ENCODE measurements at regions not wholly inside any gene's neighbourhood (a gene's known extent, or its start where the extent isn't known, plus 50 kb on each side); places are given as distances from the start of the nearest gene placed in this dataset.

DNA sequence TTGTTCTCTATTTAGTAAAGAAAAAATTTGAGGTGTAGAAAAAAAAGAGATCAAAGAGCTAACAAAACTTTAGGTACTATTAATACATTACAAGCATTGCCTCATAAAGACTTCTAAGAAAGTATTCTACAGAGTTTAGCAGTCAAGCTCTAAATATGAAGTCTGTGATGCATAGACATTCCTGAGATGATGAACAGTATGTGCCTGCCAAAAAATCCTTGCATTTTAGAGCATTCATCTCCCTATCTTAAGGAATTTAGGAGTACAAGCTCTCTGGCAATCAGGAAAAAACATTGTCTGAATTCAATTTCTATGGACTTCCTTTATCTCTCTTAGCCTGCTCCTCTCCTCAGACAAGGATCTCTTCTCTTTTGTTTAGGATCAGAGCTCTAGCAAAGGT is 202.6 kb upstream of the LRFN5 start:
- DNase-seq (ENCODE audit: low spot score), result no peak

DNA sequence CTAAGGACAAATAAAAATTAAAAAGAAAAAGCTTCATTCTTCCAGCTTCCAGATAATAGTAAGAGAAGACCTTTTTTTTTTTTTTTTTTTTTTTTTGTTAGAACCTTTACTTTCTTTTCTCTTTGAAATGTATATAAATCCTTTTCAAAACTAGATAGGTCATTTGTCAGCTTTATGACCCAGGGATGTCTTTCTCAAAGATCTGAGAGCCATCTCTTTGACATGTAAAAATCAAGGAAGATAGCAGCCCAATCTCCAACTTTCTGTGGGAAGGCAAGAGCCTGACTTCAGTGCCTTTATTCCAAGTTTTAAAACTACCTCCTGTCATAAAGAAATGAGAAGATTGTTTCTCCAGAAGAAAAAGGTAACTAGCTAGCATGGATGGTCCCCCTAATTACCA is 203.3 kb upstream of the LRFN5 start:
- no peak for DNase-seq (ENCODE audit: low spot score)

DNA sequence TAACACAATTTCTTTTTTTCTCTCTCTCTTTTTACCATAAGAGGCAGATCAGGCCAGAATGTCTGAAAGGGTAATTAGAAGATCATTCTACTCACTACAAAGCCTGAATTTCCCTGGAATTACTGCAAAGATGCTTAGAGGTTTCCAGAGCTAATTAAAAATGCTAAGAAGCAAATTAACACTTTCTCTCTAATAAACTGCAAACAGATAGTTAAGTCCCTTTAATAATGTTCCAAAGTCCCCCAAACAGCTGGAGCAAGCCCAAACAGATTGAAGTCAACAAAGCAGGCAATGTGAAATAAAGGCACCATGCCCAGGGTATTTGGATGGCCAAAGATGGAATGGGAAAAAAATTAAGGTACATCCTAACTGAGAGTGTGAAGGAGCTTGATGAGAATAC is 208.8 kb upstream of the LRFN5 start:
- no peak for DNase-seq (ENCODE audit: low spot score)

DNA sequence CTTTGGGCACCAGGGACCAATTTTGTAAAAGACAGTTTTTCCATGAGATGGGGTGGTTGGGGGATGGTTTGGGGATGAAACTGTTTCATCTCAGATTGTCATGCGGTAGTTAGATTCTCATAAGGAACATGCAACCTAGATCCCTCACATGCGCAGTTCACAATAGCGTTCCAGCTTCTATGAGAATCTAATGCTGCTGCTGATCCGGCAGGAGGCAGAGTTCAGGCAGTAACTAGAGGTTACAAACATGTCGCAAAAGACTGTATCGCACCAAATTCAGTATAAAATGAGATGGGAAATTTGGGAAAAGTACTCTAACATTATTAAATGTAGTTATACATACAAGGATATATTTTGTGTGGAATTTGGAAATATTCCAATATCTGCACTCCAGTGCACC is 213.2 kb upstream of the LRFN5 start:
- no peak for DNase-seq (ENCODE audit: low spot score)

DNA sequence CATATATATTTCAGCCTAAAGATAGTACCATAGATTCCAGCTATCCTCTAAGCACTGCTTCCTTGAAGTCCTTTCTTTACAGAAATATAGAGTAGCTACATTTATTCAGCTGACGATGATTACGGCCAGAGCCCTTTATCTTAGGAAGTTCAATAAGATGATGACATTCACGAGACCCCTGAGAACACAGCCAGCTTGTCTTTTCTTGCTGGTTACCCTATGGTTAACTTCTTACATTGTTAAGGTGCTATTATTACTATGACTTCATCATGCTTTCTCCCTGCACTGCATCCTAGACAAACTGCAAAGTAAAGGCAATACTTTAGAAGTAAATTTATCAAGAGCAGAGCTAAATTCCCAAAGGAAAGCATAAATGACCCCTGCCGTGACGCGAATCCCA is 214.4 kb upstream of the LRFN5 start:
- DNase-seq (ENCODE audit: low spot score), result no peak

DNA sequence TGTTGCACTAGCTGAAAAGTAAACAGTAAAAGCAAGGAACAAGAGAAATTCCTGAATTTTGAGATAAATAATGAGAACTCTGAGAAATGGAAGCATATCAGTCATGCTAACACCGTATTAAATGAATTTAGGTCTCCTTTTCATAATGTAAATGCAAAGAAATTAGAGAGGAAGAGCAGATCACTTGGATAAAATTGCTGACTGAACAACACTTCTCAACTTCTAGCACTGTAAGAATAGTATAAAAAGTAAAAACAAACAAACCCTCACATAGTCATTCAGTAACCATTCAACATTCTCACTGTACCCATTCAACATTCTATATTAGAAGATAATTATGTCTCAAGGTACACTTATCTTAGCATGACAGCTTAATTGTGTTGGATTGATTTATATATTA is 217.3 kb upstream of the LRFN5 start:
- DNase-seq (ENCODE audit: low spot score), result no peak

DNA sequence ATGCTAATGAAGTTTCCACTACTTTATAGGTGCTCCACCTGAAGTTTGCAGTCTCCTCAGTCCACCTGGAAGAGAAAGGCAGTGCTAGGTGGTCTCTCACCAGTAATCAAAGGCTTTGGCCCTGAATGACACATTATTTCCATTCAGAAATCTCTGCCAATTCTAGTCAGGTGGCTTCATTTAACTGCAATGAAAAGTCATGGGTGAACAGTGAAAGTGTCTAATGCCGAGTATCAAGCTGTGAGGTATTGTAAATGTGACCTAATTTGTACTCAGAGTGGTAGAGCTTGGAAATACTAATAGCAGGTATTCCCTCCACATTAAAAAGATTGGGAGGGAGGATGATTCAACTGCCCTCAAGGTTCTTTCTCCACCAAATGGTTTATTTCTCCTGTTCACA is 220.9 kb upstream of the LRFN5 start:
- no peak for DNase-seq (ENCODE audit: low spot score)

DNA sequence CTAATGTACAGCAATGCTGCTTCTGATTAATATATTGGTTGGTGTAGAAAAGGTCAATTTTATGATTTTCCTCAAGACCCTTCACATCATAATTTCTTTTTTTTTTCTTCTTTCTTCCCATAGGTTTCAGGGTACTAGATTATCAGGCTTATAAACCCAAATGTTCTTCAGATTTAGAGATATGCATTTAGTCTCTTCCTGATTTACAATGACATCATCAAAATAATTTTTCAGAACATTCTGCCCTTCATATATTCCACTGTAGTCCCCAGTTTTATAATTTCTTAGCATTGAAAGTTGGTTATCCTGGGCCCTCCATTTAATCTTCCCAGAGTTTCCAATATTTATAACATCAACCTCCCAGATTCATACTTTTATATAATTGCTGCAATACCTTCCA is 226.7 kb upstream of the LRFN5 start:
- DNase-seq (ENCODE audit: low spot score), result no peak

DNA sequence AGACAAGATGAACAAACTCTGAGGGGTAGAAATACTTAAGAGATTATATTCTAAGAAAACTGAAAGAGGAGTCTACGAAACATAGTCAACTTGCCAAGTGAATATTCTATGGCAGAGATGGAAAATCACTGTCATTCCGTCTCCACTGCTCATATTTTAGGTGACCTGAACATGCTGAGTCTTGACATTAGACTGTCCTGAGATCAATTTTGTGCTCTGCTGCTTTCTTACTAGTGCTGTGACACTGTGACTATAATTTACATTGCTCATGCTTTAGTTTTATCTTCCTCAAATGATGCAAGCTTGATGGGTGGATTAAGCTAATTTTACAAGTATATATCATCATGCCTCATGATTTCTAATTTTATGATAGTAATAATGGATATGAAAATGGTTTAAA is 228.2 kb upstream of the LRFN5 start:
- DNase-seq (ENCODE audit: low spot score), result no peak

DNA sequence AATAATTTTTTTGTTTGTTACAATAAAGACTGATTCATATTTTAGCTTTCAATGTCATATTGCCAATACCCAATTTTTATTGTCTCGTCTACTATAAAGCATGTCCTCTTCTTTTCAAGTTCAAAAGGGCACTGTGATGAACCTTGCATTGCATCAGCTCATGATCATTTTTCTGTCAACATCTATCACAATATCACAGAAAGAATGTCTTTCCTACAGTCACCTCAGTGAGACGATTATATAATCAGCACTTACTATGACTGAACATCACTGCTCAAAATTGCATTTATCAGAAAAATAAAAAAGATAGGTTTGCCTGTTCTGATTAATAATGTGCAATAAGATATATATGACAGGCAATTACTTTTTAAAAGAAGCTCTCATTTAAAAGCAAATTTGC is 228.7 kb upstream of the LRFN5 start:
- no peak for DNase-seq (ENCODE audit: low spot score)

DNA sequence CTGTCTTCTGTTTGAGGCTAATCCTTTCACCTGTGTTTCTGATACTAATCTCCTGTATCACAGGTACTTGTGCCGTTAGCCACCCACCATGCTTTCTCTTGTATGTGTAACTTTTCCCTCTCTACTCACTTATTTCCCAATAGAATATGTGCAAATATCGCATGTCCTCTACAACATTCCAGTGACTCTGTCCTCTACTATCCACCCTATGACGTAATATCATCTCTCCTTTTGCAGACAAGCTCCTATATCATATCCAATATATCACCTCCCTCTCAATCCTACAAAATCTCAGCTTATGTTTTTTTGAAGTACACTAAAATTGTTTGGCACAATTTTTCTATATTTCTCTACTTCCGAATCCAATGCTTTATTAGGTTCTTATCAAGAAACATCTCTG is 232.6 kb upstream of the LRFN5 start:
- DNase-seq (ENCODE audit: low spot score), result no peak

DNA sequence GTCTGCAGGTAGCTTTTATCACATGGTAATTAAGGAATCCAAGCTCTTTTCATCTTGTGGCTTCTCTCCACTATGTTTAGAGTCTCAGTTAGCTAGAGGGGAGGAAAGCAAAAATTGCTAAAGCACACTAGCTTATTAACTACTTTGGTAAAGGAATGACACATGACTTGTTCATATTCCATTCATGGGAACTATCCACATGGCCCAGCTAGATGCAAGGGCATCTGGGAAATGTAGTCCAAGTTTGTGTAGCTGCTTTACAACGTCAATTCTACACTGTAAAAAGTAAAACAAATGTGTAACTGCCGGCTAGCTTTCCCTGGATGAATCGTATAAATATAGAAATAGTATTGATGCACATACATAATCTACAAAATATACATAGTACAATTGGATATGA is 244.5 kb upstream of the LRFN5 start:
- no peak for DNase-seq (ENCODE audit: low spot score)

DNA sequence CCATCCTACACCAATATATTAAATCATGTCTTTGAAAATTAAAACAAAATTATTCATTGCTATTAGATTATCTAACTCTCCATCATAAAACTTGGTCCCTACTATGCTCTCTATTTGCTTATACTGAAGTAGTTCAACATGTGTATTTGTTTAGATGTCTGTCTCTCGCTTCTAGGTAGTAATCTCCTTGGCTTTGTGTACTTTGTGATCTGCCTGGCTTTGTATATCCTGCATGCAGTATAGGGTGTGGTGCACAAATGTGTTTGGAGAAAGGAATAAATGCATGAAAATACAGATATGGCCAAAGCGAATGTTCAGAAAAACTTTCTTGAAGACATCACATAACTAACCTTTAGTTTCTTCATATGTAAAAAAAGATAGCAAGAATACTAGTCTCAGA is 246.6 kb upstream of the LRFN5 start:
- no peak for DNase-seq (ENCODE audit: low spot score)

DNA sequence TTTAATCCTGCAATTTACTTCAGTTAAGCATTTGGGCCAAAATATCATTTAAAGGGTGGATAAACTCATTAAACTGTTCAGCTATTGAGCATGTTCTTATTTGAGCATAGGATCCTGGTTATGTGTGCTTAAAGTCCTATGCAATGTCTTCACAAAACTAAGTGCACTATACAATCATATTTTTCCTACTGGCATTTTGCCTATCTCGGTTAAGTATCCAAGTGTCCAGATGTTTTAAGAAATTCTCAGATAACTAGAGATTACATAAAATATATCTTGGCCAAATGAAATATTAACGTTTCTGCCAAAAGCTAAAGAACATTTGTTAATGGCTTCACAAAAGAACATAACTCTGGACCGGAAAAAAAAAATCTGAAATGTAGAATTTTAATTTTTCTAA is 250.8 kb upstream of the LRFN5 start:
- no peak for DNase-seq (ENCODE audit: low spot score)

DNA sequence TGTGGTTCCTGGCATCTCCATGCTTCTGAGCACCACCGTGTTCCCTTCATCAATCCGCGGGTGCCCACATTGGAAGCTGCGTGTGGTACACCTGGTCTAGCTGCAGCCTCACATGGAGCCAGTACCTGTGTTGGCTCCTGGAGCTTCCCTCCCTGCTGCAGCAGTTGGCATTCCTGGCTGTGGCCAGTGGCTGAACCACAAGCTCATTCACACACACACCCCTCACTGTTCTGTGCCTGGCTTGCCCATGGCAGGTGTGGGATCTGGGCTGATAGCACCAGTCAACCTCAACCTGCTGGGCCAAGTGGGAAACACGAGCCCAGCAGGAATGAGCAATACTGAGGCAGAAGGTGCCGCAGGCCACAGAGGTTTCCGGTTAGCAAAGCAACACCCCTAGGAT is 256.2 kb upstream of the LRFN5 start:
- no peak for DNase-seq (ENCODE audit: low spot score)

DNA sequence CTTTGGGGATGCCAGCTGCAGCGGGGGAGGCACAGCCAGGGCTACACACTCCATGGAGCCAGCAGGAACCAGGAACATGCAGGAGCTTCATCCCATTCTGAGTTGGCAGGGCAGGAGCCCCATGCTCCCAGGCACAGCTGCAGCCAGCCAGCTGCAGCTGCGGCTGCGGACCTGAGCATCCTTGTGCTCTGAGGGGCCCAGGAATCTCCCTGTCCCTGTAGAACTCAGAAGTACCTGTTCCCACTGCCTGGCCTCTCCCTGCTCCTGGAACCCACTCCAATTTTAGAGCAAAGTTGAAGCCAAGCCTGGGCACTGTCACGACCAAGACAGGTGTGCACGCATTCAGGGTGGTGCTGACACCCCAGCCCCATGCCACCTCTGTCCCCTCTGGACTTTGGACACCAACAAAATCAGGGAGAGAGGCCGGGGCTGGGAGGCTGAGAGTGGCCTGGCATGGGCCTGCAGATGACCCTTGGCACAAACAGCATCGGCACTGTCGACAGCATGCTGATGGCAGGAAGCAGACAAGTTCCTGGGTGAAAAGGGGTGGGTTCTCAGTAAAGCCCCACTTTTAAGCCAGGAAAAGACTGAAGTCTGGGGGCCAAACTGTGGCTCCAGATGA is 257.3 kb upstream of the LRFN5 start:
- no peak for DNase-seq (ENCODE audit: low spot score)

DNA sequence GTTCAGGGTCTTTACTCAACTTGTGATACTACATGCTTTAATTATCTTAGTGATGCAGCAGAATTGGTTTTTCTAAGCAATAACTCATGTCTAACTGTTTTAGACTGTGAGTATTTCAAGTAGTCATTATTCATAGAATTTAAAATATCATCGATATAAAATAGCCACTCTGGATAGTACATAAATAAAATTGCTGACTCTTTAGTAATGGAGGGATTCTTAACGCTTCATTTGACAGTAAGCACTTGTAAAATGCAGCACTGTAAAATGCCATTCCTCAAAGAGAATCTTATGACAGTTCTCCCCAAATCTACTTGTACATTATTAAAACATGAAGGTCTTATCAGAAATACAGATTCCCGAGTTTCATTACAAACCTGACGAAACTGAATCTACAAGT is 262.8 kb upstream of the LRFN5 start:
- DNase-seq (ENCODE audit: low spot score), result no peak

DNA sequence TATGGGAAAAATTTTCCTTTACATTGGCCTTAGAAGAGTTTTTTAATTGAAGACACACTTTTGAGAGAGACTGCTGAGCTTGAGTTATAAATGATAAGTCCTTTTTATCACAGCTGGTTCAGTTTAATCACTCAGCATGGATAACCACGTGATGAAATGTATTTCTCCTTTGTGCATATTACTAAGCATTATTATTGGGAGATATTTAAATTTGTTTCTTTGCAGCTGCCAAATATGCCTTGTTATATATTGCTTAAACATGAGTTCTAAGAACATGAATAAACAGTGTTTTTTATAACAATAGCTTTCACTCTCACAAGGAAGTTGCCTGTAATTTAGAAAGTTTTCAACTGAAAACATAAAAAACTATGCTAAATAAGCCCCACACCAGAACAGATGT is 293.5 kb upstream of the LRFN5 start:
- DNase-seq (ENCODE audit: low spot score), result no peak

DNA sequence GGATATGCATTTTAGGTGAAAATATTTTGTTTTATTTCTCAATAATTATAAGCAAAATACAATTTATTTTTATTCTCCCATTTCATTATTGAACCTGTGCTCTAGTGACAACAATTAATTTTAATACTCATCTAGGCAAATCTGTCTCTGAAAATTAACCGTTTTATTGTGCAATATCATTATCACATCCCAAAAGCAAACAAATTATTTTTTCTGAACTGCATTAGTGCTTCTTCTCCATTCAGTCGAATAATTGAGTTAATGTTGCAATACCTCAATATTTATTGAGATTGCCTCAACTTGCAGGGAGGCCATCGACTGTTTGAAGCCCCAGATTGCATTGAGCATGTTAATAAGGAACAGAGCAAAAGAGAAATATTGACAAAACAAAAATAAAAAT is 303.2 kb upstream of the LRFN5 start:
- DNase-seq (ENCODE audit: low spot score), result no peak

DNA sequence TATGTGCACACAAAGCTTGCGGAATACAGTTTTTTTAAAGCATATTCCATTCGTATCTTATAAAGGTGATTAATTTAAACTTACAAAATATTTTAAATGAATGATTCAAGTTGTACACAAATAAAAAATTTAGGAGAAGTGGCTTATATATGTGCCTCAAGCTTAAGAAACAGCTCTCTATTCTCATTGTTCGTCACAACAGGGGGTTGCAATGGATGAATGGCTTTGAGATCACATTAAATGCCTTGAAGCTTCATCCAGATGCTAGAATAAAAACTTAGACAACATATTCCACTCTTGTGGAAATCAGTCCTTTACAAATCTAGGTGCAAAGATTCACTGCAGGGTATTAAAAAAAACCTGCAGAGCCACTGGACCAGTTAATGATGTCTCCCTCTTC is 303.9 kb upstream of the LRFN5 start:
- DNase-seq (ENCODE audit: low spot score), result no peak

DNA sequence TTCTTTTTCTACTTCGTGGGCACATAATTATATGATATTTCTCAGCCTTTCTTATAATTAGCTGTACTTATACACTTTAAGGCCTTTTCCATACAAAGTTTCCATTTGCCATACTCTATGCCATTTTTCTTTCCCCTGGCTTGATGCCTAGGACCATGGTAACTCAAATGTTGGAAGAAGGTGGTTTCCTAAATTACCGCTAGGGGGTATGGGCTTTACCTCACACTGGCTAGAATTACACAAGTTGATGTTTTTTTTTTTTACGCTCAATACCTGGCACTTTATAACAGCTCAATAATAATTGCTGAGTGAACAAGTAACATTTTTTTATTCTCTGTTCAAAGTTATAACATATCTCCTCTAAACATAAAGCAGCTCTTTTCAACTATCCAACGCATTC is 306.8 kb upstream of the LRFN5 start:
- DNase-seq (ENCODE audit: low spot score), result no peak

DNA sequence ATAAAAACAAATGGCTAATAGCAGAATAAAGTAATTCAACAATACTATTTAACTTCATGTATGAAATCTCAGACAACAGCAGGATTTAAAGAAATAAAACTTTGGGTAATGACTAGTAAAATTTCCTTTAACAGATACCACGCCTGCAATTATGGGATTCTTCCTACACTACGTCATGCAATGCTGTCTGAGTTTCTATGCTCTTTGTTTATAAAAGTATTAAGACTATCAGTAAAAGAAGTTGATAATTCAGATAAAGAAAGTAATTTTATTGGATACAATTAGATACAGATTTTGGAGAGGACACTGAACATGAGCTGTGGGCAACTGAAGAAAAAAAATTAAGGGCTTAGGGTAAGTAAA is 308.4 kb upstream of the LRFN5 start:
- DNase-seq (ENCODE audit: low spot score), result no peak

DNA sequence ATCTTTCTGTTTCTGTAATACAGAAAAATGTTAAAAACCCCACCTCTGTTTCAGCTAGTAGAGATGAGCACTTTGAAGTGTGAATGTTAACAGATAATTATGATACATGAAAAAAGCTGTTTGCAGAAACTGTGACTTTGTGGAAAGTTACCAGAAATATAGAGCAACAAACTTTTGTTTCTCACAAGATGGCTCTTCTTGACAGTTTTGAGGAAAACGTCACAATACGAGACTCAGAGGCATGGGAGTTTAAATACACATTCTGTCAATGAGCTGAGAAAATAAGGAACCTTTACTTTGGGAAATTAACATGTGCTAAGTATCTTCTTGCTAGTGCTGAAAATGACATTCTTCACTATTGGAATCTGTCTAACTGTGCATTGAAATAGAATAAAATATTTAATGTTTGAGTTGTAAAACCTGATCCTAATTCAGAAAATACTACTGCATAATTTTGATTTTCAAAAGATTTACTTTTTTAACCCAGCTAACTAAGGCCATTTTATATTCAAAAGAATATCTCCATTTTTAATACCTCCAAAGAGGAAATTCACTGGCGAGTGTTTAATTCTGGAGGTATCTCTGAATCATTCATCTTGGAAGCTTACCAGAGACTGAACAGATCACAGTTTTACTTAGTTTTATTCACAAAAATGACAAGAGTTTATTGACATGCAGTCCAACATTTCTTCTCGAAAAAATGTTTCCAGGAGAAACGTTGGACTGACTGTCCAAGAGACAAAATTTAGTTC is 308.9 kb upstream of the LRFN5 start:
- DNase-seq (ENCODE audit: low spot score), result no peak

DNA sequence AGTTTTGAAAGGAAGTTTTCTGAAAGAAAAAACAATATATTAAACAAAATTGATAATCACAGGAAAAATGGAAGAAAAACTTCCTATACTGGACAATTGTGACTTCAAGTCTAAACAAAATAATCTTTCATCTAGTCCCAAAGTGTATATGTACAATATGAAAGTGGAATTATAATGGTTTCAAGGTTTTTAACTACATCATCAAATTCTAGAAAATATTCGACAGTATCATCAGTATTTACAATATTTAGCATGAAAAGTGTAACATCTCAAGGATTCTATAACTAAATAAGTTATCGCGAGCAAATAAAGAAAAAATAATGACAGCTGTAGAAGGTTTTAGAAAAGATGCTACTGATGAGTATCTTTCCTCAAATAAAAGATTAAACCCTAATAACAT is 310.9 kb upstream of the LRFN5 start:
- no peak for DNase-seq (ENCODE audit: low spot score)

Measured in cerebellar cortex (tissue), 1 donor.